ENCODE measurements at regions not wholly inside any gene's neighbourhood (a gene's known extent, or its start where the extent isn't known, plus 50 kb on each side); places are given as distances from the start of the nearest gene placed in this dataset.
"Not testable (repeated sequence)": the region's sequence is repeated elsewhere in the genome, so short reads cannot be mapped to it uniquely, and the experiment has no call there.

GRCh38 chr2:13522096-13522495 is 805.4 kb downstream of the TRIB2 start:
- DNase-seq, result no peak
- no peak overlapping the region for H3K4me3 Mint-ChIP-seq
- no peaks in the 10 kb centered on the region for H3K27me3 Mint-ChIP-seq (ENCODE audit: low read depth)
- H3K36me3 Mint-ChIP-seq (ENCODE audit: low read depth), result no peaks in the 10 kb centered on the region
- peaks cover 6% of the 10 kb centered on the region for H3K9me3 Mint-ChIP-seq (ENCODE audit: insufficient read depth)
- no peak for ATAC-seq
- CTCF ChIA-PET, result no interaction called here
- H3K27ac Mint-ChIP-seq, result no peak overlapping the region
- POLR2A ChIA-PET, result no interaction called here
- H3K4me1 Mint-ChIP-seq (ENCODE audit: low read depth), result no peaks in the 10 kb centered on the region

- Mint-ChIP-seq H3K9me3 (ENCODE audit: insufficient read depth) (peaks cover 6% of the 10 kb centered on the region), H3K36me3 (ENCODE audit: low read depth) (no peaks in the 10 kb centered on the region), H3K27ac (no peak overlapping the region), H3K4me3 (no peak overlapping the region), H3K4me1 (ENCODE audit: low read depth) (no peaks in the 10 kb centered on the region), H3K27me3 (ENCODE audit: low read depth) (no peaks in the 10 kb centered on the region)
- ChIA-PET POLR2A (no interaction called here), CTCF (no interaction called here)
- DNase-seq (no peak), ATAC-seq (no peak)
These were observed 806.4 kb downstream of the TRIB2 start for GRCh38 chr2:13522917-13523821.

GRCh38 chr2:13524492-13524891 is 807.8 kb downstream of the TRIB2 start:
- CTCF ChIA-PET, result no interaction called here
- no peak for ATAC-seq
- POLR2A ChIA-PET, result no interaction called here

GRCh38 chr2:13531735-13532410 is 815.1 kb downstream of the TRIB2 start:
- H3K4me3 Mint-ChIP-seq; CTCF ChIA-PET; H3K27ac Mint-ChIP-seq; ATAC-seq; POLR2A ChIA-PET; H3K36me3 Mint-ChIP-seq (ENCODE audit: low read depth); H3K4me1 Mint-ChIP-seq (ENCODE audit: low read depth); H3K27me3 Mint-ChIP-seq (ENCODE audit: low read depth); H3K9me3 Mint-ChIP-seq (ENCODE audit: insufficient read depth); DNase-seq: not testable (repeated sequence)

More at GRCh38 chr2:13524492-13524891, 807.8 kb downstream of the TRIB2 start:
- no peaks in the 10 kb centered on the region for H3K4me1 Mint-ChIP-seq (ENCODE audit: low read depth)
- H3K27ac Mint-ChIP-seq, result no peak overlapping the region
- no peak for DNase-seq
- H3K9me3 Mint-ChIP-seq (ENCODE audit: insufficient read depth), result peaks cover 6% of the 10 kb centered on the region
- no peaks in the 10 kb centered on the region for H3K27me3 Mint-ChIP-seq (ENCODE audit: low read depth)
- no peak overlapping the region for H3K4me3 Mint-ChIP-seq
- H3K36me3 Mint-ChIP-seq (ENCODE audit: low read depth), result no peaks in the 10 kb centered on the region

- ATAC-seq; H3K4me3 Mint-ChIP-seq; H3K27ac Mint-ChIP-seq; CTCF ChIA-PET; H3K4me1 Mint-ChIP-seq (ENCODE audit: low read depth); H3K9me3 Mint-ChIP-seq (ENCODE audit: insufficient read depth); POLR2A ChIA-PET; DNase-seq; H3K36me3 Mint-ChIP-seq (ENCODE audit: low read depth); H3K27me3 Mint-ChIP-seq (ENCODE audit: low read depth): not testable (repeated sequence)
These were observed 816.2 kb downstream of the TRIB2 start for GRCh38 chr2:13532781-13533523.

- no peaks in the 10 kb centered on the region for H3K4me1 Mint-ChIP-seq (ENCODE audit: low read depth)
These were observed 816.8 kb downstream of the TRIB2 start for GRCh38 chr2:13533524-13533922.

GRCh38 chr2:13536941-13537340 is 820.2 kb downstream of the TRIB2 start:
- CTCF ChIA-PET, result no interaction called here
- no peak overlapping the region for H3K4me3 Mint-ChIP-seq
- POLR2A ChIA-PET, result no interaction called here
- no peaks in the 10 kb centered on the region for H3K27me3 Mint-ChIP-seq (ENCODE audit: low read depth)
- no peaks in the 10 kb centered on the region for H3K36me3 Mint-ChIP-seq (ENCODE audit: low read depth)
- no peak for DNase-seq
- no peaks in the 10 kb centered on the region for H3K4me1 Mint-ChIP-seq (ENCODE audit: low read depth)
- ATAC-seq, result no peak
- H3K9me3 Mint-ChIP-seq (ENCODE audit: insufficient read depth), result no peaks in the 10 kb centered on the region
- no peak overlapping the region for H3K27ac Mint-ChIP-seq

More at GRCh38 chr2:13533524-13533922, 816.8 kb downstream of the TRIB2 start:
- H3K9me3 Mint-ChIP-seq (ENCODE audit: insufficient read depth), result no peaks in the 10 kb centered on the region
- no peak overlapping the region for H3K4me3 Mint-ChIP-seq
- ChIA-PET CTCF (no interaction called here), POLR2A (no interaction called here)
- H3K27me3 Mint-ChIP-seq (ENCODE audit: low read depth), result no peaks in the 10 kb centered on the region
- DNase-seq, result no peak
- no peak overlapping the region for H3K27ac Mint-ChIP-seq
- H3K36me3 Mint-ChIP-seq (ENCODE audit: low read depth), result no peaks in the 10 kb centered on the region
- ATAC-seq, result no peak

GRCh38 chr2:13537771-13538349 is 821.1 kb downstream of the TRIB2 start:
- no peak overlapping the region for H3K4me3 Mint-ChIP-seq
- H3K27me3 Mint-ChIP-seq (ENCODE audit: low read depth), result no peaks in the 10 kb centered on the region
- ATAC-seq (no peak), DNase-seq (no peak)
- no peaks in the 10 kb centered on the region for H3K36me3 Mint-ChIP-seq (ENCODE audit: low read depth)
- ChIA-PET POLR2A (no interaction called here), CTCF (no interaction called here)
- no peak overlapping the region for H3K27ac Mint-ChIP-seq
- H3K9me3 Mint-ChIP-seq (ENCODE audit: insufficient read depth), result no peaks in the 10 kb centered on the region
- H3K4me1 Mint-ChIP-seq (ENCODE audit: low read depth), result no peaks in the 10 kb centered on the region

- ChIA-PET POLR2A (no interaction called here), CTCF (no interaction called here)
- ATAC-seq (no peak), DNase-seq (no peak)
- Mint-ChIP-seq H3K36me3 (ENCODE audit: low read depth) (no peaks in the 10 kb centered on the region), H3K9me3 (ENCODE audit: insufficient read depth) (no peaks in the 10 kb centered on the region), H3K4me3 (no peak overlapping the region), H3K4me1 (ENCODE audit: low read depth) (no peaks in the 10 kb centered on the region), H3K27ac (no peak overlapping the region), H3K27me3 (ENCODE audit: low read depth) (no peaks in the 10 kb centered on the region)
These were observed 822.6 kb downstream of the TRIB2 start for GRCh38 chr2:13539296-13539695.

- H3K27me3 Mint-ChIP-seq (ENCODE audit: low read depth), result no peaks in the 10 kb centered on the region
- H3K9me3 Mint-ChIP-seq (ENCODE audit: insufficient read depth), result no peaks in the 10 kb centered on the region
- H3K36me3 Mint-ChIP-seq (ENCODE audit: low read depth), result no peaks in the 10 kb centered on the region
- CTCF ChIA-PET, result interaction anchor here (0.7 kb wide), 1 partner anchor 1502 kb away, joined by 3 read pairs; no protein-coding TSS in a partner anchor
- H3K4me3 Mint-ChIP-seq, result no peak overlapping the region
- no peaks in the 10 kb centered on the region for H3K4me1 Mint-ChIP-seq (ENCODE audit: low read depth)
- no peak for ATAC-seq
- POLR2A ChIA-PET, result no interaction called here
- no peak overlapping the region for H3K27ac Mint-ChIP-seq
- DNase-seq, result no peak
These were observed 825.3 kb downstream of the TRIB2 start for GRCh38 chr2:13542061-13542460.

GRCh38 chr2:13542642-13543041 is 825.9 kb downstream of the TRIB2 start:
- Mint-ChIP-seq H3K27ac (no peak overlapping the region), H3K36me3 (ENCODE audit: low read depth) (no peaks in the 10 kb centered on the region), H3K27me3 (ENCODE audit: low read depth) (no peaks in the 10 kb centered on the region), H3K4me1 (ENCODE audit: low read depth) (no peaks in the 10 kb centered on the region), H3K9me3 (ENCODE audit: insufficient read depth) (no peaks in the 10 kb centered on the region), H3K4me3 (no peak overlapping the region)
- POLR2A ChIA-PET, result no interaction called here
- ATAC-seq, result no peak
- DNase-seq, result no peak
- CTCF ChIA-PET, result interaction anchor here (0.7 kb wide), 1 partner anchor 1501 kb away, joined by 3 read pairs; no protein-coding TSS in a partner anchor

GRCh38 chr2:13543550-13543949 is 826.8 kb downstream of the TRIB2 start:
- ATAC-seq (no peak), DNase-seq (no peak)
- Mint-ChIP-seq H3K36me3 (ENCODE audit: low read depth) (no peaks in the 10 kb centered on the region), H3K4me3 (no peak overlapping the region), H3K27me3 (ENCODE audit: low read depth) (no peaks in the 10 kb centered on the region), H3K4me1 (ENCODE audit: low read depth) (no peaks in the 10 kb centered on the region), H3K9me3 (ENCODE audit: insufficient read depth) (no peaks in the 10 kb centered on the region), H3K27ac (no peak overlapping the region)
- ChIA-PET CTCF (no interaction called here), POLR2A (no interaction called here)

Measured in activated CD8-positive, alpha-beta T cell treated with anti-CD3 and anti-CD28 coated beads, Interleukin-2, amount 10 ng/mL, durations not matched to agents 7 days and 5 days (primary cell).